HG02981 (cell line): ENCODE measurements at regions not wholly inside any gene's neighbourhood (a gene's known extent, or its start where the extent isn't known, plus 50 kb on each side); places are given as distances from the start of the nearest gene placed in this dataset.
"Not testable (repeated sequence)": the region's sequence is repeated elsewhere in the genome, so short reads cannot be mapped to it uniquely, and the experiment has no call there.

Experiments used
- ATAC-seq: cut with Tn5 transposase; IDR thresholded peaks from one replicate; pipeline ENCODE4 v1.9.1; 2021; ENCODE audit warnings: mild to moderate bottlenecking, moderate library complexity; ENCODE audit not compliant: unreplicated experiment

DNA sequence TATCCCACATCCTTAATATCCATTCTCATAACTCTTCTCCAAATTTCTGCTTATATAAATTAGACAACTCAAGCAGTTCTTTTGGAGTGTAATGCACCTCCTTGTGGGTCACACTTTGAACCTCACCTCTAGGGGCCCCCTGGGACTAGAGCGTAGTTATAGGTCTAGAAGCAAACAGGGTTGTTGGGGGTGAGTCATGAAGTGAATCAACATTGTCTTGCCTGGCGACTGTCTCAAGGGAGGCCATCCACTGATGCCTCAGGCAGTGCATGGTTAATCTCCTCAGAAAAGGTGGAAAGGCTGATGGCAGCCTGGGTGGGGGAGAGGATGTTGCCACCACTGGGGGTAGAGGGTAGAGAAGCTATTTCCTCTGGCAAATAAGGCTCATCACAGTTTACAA lies 129.1 kb downstream of the TNFRSF21 start:
- no peak for ATAC-seq

DNA sequence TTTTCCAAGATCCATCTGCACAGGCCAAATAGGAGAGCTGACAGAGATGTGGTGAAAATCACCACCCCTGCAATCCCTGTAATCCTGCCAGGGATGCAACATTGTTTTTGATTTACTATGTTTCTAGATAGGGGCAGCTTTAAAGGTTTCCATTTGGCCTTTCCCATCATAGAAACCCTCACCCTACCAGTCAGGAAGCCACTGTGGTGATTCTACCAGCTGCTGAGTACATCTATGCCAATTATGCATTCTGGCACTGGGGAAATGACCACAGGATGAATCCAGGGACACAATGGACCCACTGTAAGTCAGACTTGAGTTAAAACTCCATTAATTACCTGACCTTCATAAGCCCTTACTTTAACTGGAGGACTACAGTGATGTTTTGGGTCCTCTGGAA lies 130.4 kb downstream of the TNFRSF21 start:
- ATAC-seq = no peak

DNA sequence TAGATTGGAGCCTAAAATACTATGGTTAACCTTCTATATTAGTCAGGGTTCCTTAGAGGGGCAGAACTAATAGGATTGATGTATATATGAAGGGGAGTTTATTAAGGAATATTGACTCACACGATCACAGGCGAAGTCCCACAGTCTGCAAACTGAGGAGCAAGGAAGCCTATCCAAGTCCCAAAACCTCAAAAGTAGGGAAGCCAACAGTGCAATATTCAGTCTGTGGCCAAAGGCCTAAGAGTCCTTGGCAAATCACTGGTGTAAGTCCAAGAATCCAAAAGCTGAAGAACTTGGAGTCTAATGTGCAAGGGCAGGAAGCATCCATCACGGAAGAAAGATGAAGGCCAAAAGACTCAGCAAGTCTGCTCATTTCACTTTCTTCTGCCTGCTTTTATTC lies 133.5 kb upstream of the ADGRF1 start:
- no peak for ATAC-seq

DNA sequence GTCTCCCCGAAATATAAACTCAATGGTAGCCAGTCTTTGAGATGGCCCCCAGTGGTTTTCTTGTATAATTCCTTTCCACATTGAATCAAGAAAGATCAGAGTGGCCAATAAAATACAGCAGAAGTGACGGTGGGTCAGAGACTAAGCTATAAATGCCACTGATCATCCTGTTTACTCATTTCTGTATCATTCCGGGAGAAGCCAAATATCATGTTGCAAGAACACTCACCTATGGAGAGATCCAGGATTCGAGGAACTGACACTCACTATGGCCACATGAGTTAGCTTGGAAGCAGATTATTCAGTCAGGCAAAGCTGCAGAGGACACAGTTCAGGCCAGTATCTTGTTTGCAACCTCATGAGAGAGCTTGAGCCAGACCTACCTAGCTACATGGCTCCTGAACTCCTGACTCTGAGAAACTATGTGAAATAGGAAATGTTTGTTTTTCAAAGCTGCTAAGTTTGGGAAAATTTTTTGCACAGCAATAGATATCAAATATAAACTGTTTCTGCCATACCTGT lies 132.4 kb upstream of the ADGRF1 start:
- ATAC-seq = no peak

DNA sequence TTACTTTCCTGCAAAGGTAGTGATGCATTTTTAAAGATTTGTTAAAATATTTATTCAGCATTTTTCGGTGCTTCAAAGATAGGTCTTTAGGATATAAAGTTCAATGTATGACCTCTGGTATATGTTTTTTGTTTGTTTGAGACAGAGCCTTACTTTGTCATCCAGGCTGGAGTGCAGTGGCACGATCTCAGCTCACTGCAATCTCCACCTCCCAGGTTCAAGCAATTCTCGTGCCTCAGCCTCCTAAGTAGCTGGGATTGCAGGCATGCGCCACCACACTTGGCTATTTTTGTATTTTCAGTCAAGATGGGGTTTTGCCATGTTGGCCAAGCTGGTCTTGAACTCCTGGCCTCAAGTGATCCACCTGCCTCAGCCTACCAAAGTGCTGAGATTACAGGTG lies 131.9 kb upstream of the ADGRF1 start:
- ATAC-seq = not testable (repeated sequence)

DNA sequence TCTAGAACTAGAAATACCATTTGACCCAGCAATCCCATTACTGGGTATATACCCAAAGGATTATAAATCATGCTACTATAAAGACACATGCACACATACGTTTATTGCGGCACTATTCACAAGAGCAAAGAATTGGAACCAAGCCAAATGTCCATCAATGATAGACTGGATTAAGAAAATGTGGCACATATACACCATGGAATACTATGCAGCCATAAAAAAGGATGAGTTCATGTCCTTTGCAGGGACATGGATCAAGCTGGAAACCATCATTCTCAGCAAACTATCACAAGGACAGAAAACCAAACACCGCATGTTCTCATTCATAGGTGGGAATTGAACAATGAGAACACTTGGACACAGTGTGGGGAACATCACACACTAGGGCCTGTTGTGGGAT lies 131.0 kb upstream of the ADGRF1 start:
- not testable (repeated sequence) for ATAC-seq

DNA sequence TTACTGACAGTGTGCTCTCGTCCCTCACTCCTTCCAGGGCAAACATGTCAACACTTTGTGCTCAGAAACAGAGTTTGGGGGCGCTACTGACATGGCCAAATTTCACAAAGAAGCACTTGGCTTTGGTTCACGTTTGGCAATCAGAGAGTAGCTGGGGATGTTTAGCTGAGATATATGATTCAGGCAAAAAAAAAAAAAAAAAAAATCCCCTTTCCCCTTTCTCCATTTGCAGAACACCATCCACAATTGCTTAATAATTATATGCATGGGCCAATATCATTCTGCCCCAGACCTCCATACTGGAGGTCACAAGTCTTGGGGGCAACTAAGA lies 128.4 kb upstream of the ADGRF1 start:
- ATAC-seq = no peak

DNA sequence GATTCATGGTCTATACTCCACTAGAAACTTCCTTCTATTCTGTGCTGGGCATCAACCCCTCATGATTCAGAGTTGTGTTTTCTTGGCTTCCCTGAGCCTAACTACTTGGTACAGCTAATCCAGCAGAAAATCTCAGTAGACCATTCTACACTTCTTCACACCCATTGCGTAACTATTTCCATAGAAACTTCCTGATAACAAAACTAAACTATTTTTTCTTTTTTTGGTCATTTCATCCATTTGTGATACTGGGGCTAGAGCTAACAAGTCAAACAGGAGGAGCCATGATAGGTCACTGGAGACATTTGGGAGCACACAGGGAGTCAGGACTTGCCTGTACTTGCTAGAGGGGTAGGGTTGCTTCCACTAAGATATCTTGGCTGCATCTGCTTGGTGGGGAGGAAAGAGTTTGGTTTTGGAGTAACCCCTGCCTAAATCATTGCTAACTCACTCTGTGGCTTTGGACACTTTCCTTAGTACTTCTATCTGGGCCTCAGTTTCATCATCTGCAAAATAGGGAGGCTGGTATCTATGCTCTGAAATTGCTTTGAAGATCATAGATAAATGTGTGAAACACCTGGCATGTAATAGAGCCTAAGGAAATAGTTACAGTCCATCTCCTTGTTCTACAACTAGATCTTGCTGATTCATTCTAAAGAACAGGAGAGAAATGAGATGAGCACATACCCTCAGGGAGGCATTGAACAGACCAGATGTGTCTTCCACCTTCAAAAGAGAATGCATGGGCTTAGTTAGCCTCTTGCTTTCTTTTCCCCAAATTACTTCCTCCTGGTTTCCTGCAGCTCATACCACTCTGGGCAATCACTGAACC lies 127.9 kb upstream of the ADGRF1 start:
- no peak for ATAC-seq

DNA sequence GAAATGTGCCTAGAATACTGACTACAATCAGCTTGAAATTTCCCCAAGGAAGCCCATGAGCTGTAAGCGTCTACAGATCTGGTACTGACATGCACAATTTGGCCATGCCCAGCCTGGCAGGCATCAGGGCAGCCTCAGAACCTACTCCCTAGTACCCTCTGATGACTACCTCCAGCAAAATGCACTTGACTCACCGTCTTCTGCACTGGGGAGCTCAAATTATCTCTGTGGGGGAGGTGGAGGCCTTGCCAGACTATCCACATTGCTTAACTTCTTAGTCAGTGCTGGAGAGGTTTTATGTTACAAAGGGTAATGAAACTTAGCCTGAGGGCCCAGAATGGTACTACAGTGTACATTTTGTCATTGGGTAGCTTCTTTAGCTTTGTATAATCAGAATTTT lies 126.0 kb upstream of the ADGRF1 start:
- no peak for ATAC-seq

DNA sequence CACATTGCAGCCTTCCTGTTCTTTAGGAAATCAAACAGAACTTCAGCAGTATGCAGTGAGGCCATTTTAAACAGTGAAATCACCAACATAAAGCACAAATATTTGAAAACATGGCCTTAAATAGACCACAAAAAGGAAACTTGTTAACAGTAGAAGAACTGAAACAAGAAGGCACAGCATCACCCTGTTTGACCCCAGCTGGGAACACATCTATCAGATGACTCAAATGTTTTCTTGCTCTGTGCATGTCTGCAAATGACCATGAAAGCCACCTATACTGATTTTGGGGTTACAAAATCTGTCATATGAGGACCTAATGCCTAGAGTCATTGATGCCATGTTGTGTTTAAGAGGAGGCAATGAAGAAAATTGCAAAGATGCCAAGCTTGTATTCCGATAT lies 123.8 kb upstream of the ADGRF1 start:
- peak; percentile 75 for ATAC-seq

DNA sequence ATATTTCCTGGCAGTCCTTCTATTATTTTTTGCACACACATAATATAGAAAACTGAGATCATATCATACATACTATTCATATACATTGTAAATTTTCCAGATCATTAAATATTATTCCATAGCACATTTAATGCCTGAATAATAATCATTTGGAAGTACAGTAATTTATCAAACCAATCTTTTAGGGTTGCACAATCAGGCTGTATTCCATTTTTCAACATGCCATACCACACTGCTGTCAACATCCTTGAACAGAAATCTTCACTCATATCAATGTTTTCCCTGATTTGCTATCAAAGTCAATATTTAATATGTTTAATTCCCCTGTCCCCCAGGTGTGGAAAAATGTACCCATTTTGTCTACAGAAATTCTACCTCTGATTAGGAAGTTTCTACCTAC lies 122.7 kb upstream of the ADGRF1 start:
- ATAC-seq = no peak

DNA sequence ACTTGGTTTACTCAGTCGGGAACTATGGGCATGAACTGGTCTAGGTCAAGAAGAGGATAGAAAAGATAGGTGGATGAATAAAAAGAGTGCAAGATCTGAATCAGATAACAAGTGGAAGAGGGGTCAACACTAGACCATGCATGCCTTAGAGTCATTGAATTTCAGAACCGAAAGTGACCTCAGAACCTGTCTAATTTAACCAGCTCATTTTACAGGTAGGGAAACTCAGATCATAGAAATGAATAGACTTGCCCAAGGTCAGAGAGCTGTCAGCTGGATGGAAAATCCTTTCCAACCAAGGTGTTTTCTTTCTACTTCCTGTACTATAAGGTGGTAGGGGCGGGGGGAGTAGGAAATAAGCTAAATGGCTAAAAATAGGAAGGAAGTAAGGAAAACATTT lies 121.4 kb upstream of the ADGRF1 start:
- no peak for ATAC-seq

DNA sequence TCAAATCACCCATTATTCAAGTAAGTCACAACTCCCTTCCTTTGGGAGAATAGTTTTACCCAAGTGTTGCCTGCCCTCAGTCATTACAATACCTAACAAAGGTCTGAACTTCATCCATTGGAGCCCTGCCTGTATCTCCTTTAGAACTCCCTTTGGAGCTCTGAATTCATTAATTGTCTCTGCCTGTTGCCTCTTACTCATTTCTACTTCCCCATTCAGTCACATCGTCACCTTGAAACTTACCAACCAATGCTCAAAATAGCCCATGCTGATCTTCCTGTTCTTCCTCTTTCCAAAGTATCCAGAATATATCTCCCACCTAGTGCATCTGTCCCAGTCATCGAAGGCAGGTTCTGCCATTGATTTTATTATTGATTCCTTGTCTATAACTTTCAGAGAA lies 120.7 kb upstream of the ADGRF1 start:
- no peak for ATAC-seq

DNA sequence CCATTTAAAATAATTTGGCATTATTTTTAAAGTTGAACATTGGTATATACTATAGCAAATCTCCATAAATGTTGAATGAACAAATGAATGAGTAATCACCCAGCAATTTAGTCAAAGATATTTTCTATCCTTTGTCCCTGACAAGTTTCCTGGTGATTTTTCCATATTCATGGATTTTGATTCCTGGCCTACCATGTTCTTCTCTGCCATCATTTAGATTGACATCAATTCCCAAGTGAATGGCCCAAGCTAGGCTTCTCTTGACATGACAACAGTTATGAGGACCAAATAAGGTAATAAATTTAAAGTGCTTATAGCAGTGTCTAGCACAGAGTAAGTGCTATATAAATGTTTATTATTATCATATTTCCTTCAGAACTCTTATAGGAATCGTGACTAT lies 120.1 kb upstream of the ADGRF1 start:
- ATAC-seq = no peak

DNA sequence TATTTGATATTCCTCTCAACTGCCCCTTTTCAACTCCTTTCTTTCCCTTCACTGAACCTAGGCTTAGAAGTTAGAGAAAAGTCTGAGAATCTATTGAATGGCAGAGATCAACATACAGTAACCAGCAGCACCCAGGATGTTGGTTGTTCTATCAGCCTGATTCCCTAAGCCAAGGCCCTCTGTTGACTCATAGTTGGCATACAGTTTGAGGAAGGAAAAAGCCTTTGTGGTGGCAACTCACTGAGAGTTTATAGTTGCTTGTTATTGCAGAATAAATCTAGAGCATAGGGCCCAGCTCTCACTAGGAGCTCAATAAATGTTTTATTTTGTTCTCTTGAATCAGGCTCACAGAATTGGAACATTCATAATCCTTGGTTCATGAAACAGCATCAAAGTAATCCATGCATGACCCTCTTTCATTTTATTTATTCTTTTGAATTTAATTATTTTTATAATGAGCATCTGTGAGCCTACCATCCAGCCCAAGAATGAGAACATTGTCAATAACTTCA lies 119.1 kb upstream of the ADGRF1 start:
- no peak for ATAC-seq

DNA sequence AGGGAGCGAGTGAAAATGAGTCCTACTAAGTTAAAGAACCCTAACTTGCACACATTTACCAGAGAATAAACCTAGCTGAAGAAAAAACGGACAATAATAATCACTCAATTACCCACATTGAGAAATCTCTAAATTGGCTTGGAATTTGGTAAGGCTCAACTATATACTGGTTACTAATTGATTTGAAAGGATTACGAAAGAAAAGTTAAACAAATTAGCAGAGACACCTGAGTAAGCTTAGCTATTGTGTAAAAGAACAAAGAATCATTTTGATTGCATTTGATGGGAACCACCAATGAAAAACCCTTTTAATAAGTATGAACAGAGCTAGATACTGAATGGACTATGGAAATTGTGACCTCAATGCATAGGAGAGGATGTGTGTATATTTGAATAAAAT lies 118.6 kb upstream of the ADGRF1 start:
- no peak for ATAC-seq

DNA sequence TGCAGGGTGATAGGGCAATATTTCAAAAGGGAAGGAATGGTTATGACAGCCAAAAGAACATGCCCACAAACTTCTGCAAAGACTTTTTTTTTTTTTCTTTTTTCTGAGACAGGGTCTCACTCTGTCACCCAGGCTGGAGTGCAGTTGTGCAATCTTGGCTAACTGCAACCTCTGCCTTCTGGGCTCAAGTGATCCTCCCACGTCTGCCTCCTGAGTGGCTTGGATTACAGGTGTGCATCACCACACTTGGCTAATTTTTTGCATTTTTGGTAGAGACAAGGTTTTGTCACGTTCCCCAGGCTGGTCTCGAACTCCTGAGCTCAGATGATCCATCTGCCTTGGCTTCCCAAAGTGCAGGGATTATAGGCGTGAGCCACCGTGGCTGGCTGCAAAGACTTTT lies 117.6 kb upstream of the ADGRF1 start:
- ATAC-seq = no peak

DNA sequence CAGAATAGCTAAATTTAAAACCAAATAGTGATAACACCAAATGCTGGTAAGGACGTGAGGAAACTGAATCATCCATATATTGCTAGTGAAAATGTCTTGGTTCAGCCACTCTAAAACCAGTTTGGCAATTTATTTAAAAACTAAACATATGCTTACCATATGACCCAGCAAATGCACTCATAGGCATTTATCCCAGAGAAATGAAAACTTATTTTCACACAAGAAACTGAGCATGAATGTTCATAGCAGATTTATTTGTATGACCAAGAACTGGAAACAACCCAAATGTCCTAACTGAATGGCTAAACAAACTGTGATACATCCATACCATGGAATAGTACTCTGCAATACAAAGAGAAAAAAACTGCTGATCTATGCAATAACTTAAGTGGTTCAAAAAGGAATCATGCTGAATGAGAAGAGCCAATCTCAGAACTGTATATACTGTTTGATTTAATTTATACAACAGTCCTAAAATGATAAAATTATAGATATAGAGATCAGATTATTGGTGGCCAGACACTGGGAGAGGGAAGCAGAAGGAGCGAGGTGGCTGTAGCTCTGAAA lies 115.6 kb upstream of the ADGRF1 start:
- no peak for ATAC-seq

DNA sequence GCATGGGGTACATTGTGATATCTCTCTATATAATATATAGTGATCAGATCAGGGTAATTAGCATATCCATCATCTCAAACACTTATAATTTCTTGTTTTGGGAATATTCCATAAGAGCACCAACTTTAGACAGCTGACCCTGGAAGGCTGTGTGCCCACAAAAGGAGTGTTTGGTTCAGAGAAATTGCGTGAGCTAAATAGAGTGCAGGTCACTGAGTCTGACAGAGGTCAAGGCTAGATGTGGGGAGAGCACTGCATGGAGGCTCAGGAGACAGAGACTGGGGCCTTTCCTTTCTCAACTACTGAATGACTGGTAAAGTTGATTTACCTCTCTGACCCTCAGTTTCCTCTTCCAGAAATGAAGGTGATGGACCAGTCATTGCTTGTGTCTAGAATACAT lies 114.9 kb upstream of the ADGRF1 start:
- no peak for ATAC-seq

DNA sequence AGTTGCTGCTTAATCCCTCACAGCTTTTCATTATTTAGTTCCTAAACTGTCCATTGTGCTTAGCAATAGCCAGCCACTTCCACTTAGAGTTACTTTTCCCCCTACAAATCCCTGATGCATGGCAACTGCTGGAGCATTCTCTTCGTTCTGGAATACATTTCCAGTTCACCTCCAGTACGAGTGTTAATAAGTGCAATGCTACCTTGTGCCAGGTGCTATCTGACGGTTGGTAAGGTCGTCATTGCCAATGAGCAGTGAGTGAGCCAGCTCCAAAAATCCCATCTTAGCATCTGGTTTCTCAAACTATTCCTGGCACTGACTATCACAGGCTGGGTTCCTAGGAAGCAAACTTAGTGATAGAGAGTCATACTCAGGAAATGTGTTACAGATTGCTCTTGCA lies 114.1 kb upstream of the ADGRF1 start:
- no peak for ATAC-seq

DNA sequence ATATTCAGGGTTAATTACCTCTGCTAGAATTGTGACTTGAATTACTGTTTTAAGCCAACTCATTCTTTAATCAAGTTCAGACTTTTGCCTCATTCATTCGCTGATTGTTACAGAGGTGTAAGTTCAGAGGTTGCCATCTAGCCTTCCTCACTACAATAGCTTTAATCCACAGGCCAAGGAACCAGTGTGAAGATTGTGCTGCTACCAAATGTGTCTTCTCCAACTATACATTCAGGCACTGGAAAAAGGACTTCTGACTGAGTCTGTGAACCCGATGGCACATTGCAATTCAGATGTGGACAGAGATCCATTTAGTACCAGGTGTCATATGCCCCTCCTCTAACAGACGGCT lies 111.2 kb upstream of the ADGRF1 start:
- no peak for ATAC-seq

DNA sequence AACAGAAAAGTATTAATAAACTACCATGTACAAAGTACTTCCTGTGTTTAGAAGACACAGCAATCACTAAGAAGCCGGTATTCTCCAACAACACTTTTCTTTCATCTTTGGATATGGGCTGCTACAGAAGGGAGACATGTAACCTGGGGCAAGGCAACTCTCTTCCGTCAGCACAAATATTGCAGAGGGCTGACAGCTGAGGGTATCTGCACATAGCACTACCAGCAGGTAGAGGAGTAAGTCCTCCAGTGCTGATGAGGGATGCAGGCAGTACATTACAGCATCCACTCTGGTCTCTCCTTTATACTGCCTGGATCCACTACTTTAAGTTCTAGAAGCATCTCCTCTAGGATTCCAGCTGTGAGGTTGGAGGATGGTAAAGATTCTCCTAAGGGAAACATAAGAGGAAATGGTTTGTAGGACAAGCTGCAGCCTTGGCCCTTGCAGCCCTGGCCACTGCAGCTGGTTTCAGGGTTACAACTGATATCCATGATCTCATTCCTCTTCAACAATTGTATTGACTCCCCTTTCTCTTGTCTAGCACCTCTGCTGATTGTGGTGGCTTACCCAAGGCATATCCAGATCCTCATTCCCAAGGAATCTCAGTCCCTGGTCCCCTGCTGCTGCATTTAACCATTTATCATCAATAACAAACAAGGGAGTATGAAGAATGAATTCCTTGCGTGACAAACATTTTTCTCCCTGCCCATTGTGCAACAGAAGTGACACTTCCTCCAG lies 110.7 kb upstream of the ADGRF1 start:
- no peak for ATAC-seq
